NCI-H1092 treated with DMSO at 0.1 percent for 48 hours (cell line): ENCODE measurements at regions not wholly inside any gene's neighbourhood (a gene's known extent, or its start where the extent isn't known, plus 50 kb on each side); places are given as distances from the start of the nearest gene placed in this dataset.
"Not testable (repeated sequence)": the region's sequence is repeated elsewhere in the genome, so short reads cannot be mapped to it uniquely, and the experiment has no call there.

Experiments used
- DNase-seq: peaks from one replicate; lab custom pipeline; 2025; lab: John Stamatoyannopoulos, UW

DNA sequence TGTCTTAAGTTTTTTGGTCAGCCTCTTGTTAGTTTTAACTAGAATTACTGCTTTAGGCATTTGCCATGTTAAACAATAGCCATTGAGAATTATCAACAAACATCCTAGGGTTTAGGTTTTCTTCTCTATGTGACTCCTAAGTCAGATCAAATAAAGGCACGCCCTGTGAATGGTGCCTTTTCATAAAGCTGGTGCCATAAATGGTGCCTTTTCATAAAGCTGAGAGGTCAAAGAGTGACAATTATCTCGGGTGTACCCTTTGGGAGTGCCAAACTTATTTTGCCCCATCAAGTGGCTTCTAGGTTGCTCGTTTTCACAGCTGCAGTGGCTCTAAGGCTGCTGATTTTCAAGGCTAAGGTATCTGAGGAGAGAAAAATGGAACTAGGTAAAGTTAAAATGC is 391.6 kb downstream of the DMRTA1 start:
- DNase-seq, result no peak

DNA sequence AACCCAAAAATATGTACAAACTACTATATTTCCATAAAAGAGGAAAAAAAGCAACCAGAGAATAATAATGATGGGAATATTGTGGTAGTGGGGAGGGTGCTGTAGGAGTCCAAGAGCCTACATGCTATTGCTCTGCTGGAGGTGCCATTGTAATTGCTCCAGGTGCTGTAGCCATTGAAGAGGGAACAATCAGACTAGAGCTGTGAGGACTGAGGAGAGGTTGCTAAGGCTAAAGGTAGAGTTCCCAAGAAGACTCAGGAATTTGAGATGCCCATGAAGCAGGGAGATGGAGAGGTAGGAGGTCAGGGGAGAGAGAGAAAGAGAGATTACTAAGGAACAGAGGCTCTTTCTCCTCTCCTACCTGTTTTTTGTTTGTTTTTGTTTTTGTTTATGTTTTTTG is 394.0 kb downstream of the DMRTA1 start:
- no peak for DNase-seq

DNA sequence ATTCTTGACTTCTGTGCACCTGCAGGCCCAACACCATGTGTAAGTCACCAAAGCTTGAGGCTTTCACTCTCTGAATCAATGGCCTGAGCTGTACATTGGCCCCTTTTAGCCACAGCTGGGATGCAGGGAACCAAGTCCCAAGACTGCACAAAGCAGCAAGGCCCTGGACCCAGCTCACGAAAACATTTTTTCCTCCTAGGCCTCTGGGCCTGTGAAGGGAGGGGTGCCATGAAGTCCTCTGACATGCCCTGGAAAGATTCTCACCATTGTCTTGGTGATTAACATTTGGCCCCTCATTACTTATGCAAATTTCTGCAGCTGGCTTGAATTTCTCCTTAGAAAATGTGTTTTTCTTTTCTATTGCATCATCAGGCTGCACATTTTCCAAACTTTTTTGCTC is 398.6 kb downstream of the DMRTA1 start:
- not testable (repeated sequence) for DNase-seq

DNA sequence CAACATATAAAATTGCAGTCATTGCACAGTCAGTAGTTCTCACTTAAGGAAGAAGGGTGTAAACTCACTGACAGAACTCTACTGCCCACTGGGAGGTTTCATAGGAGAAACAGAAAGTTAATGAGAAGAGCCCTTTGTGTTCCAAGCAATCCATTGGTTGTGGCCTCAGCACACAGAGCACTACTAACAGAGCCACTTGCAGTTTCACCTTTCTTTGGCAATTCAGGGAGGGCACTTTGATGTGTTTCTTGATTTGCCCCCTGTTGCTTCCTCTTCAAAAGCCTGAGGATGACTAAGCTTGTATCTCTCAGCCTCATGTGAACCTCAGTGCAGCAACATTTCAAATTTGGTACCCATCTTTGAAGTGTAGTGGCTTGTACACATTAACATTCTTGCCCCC is 409.4 kb downstream of the DMRTA1 start:
- DNase-seq, result no peak

DNA sequence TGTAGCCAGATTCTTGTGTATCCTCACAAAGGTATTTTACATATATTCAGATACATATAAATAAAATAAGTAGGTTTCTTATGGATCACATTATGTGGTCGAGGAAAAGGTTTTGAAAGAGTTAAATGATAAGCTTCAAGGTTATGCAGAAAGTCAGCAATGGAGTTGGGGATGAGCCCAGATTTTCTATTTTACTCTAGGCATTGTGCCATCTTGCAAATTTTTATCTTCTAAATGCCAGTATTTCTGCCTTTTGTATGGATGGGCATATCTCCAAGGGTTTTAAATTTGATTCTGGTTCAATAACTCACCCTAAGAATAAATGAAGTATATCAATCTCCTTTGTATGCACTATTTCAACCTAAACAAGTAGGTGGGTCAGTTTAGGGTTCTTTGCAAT is 410.7 kb downstream of the DMRTA1 start:
- no peak for DNase-seq

DNA sequence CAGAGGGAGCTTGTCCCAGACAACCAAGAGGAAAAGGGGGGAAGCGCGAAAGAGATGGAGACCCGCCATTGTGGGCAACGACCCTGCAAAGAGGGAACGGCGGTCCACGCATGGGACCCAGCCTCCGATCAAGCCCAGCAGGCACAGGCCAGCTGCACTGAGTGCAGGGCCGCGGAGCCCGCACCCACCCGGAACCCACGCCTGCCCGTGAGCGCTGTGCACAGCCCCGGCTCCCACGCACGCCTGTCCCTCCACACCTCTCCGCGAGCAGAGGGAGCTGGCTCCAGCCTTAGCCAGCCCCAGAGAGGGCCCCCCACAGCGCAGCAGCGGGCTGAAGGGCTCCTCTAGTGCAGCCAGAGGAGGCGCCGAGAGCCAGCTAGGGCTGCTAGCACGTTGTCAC is 416.5 kb downstream of the DMRTA1 start:
- no peak for DNase-seq

DNA sequence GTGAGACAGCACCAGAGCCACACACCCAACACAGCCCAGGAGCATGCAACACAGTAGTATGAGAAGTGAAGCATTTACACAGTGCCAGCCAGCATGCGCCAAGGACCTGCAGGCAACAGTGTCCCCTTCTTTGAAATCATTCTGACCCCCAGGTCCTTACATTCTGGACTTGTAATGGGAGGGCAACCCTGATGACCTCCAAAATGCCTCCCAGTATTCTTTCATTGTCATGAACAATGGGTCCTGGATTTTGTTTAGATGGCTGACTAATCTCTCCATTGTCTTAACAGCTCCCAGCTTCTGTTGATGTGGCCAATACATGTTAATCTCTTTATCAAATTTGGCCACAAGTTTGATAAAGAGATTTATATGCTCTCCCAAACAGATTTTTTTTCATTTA is 417.1 kb downstream of the DMRTA1 start:
- no peak for DNase-seq

DNA sequence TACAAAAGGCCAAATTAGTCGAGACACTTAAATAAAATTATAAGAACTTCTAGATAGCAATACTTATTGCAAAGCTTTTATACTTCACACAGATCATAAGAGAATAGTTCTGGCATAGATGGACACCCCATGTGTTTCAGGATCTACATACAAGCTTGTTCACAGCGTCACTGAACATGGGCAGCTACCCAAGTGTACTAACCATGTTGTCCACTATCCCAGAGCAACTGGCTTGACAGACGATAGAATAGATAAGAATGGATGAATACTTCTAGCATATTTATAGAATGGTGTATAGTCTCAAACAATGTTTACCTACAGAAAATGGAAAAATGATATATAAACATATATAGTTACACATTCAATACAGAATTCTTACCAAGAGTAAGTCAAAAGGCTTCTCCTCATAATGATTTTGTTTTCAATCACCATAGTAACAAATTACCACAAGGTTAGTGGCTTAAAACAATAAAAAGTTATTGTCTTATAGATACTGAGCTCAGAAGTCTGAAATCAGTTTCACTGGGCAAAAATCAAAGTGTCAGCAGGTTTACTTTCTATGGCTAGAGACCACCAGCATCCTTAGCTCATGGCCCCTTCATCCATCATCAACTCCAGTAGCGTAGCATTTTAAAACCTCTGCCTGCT is 446.7 kb downstream of the DMRTA1 start:
- DNase-seq, result no peak

DNA sequence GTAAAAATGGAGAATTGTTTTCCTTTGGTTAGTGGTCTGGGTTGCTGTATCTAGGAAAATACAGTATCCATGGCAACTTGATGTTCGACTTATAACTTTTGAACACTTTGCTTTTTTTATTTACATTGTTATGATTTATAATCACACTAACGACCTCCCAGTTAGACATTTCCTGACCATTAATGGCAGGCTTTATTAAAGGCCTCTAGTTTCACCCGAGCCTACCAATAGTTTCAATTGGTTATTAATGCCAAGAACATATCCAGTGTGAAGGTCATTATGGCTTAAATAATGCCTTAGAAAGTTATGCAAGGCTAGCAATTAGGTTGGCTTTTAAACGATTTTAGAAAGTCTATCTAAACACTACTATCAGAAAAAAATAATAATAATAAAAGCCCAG is 452.0 kb downstream of the DMRTA1 start:
- DNase-seq, result no peak

DNA sequence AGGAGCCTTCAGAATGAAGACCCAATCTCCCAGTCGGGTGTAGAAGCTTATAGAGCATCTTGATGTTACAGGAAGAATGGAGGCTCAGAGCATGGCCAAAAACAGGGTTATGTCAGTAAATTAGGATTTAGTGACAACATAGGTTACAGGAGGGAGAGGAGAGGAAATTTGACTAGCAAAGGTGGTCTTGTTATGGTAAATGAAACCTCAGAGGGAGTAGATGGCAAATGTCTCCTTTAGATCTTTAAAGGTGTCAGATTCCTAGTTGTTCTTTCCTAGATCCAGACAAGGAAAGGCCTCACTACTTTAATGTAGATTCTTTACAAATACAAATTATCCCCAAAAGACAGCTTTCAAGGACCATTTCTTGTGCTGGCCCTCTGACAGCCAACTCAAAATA is 465.0 kb downstream of the DMRTA1 start:
- no peak for DNase-seq

DNA sequence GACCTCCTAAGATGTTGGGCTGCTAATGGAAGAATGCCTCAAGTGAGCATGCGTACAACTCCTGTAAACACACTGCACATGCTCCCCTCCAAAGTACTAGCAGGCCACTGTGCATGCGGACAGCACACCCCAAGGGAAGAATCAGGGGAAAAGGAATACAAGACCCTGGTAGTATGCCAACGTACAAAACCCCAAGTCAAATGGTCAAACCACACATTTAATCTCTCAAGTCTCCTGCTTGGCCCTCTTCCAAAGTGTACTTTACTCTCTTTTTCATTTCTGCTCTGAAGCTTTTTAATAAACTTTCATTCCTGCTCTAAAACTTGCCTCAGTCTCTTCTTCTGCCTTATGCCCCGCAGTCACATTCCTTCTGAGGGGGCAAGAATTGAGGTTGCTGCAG is 466.4 kb downstream of the DMRTA1 start:
- no peak for DNase-seq

DNA sequence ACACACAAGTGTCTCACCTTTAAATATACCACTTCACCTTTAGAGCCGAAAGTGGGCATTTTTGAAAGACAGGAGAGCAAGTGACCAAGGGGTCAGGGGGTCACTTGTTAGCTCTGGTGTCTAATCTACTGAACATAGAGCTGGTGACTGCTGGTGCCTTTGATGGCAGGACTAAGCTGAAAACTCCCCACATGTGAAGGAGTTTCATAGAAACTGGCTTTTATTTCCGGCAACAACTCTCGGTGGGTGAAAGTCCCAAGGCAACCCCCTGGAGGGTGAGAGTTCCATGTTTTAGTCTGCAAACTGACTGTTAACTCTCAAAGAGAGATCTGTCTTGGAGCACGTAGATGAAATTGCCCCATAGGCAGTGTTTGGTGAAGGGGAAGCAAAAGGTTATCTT is 466.9 kb downstream of the DMRTA1 start:
- no peak for DNase-seq

DNA sequence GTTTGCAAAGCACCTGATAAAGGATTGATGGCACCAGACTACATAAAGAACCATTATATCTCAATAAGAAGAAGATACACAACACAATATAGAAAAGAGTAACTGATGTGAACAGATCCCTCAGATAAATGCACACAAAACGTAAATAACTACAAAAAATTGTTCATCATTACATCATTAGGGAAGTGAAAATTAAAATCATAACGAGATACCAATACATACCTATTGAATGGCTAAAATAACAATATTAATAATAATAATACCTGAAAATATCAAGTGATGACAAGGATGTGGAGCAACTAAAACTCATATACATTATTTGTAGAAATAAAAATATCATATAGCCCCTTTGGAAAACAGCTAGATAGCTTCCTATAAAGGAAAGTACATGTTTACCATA is 469.5 kb downstream of the DMRTA1 start:
- DNase-seq, result no peak

DNA sequence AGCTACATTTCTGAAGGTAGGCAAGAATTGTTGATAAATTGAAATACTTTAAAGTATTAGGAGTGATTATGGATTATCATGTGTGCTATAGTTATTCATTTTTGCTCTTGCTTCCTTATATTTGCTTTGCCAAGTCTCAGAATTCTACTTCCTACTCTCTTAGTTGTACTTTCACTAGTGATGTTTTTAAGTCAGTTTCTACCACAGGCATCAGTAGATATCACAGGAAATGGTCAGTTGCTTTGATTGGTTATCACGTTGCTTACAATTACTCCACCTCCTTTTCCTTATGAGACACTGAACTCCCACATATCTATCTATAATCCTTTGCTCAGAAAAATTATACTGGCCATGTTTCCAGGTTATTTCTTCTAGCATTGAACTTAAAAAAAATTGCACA is 472.8 kb downstream of the DMRTA1 start:
- DNase-seq, result no peak

DNA sequence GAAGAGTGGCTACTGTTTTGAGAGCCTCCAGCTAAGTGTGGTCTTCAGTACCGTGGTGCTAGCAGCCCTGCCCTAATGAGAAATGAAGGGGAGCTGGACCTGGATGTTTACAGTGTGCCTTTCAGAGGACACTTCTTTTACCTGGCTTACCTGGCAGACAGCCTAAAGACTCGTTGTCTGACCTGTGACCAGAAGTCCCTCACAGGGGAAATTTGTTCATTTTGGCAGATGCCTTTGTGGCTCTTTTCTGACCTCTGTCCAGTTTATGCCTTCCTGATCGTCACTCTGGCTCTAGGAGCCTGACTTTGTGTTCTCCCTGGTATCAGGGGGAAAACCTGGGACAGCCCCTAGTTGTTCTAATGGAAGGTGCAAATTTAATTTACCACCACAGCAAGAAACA is 475.1 kb downstream of the DMRTA1 start:
- no peak for DNase-seq

DNA sequence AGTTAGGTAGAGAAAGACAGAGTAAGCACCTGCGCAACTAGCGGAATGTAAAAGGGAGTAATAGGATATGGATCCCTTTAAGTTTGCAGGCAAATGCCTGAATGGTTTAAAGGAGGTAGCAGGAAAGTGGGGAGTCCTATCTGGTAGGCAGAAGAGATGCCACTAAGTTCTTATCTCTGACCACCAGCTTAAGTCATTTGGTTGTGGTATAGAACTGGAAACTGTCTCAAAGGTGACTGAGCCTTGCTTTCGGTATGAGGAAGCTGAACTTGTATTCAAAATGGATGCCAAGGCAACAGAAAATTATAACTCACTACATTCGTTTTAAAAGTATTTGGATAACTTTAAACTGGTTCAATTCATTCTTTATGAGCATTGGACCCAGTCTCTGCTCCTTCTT is 475.6 kb downstream of the DMRTA1 start:
- DNase-seq, result no peak

DNA sequence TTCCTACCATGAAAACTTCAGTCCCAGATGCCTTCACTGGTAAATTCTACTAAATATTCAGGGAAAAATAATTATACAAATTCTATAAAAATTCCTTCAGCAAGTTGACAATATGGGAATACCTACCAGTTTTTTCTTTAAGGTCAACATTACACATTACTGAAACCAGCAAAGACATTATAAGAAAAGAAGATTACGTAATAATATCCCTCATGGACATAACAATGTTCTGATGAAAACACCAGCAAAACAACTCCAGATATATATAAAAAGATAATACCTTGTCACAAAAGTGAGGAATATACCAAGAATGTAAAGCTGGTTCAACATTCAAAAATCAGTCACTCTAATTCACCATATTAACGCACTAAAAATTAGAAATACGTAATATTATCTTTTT is 507.9 kb downstream of the DMRTA1 start:
- DNase-seq, result no peak

DNA sequence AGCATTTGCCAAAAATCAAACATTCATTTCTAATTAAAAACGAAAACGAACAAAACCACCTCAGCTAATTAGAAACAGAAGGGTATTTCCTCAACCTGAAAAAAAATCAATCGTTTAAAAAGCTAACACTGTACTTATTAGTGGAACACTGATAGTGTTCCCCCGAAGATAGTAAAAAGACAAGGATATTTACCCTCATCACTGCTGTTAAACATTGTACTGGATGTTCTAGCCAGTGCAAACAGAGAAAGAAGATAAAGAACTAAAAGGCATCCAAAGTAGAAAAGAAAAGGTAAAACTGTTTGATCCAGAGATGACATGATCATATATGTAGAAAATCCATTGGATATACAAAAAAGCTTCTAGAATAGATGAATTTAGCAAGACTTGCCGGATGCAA is 508.3 kb downstream of the DMRTA1 start:
- no peak for DNase-seq

DNA sequence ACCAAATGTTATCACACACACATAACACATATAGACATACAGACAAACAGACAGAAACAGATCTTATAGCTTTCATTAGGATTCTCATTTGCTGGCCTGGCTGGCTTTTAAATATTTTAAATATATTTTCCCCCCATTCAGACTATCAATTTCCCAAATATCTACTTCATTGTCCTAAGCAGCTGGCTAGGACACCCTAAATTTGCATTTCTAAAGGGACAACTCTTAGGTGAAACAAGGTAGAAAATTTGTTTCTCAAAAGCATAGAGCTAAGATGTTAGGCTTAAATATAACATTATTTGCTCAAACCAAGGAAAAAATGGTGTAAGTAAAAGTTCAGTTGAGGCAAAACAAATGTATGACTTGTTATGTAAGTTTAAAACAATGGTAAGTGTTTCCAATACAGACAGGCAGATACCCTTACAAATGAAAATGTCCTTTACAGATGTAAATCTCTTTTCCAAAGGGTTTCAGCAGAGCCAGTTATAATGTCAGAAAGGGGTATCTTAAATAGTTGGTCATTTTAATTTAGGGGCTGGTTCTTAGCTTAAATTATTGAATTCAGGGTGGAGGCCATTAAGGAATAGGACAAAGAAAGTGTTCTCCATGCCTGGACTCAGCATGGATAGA is 522.8 kb downstream of the DMRTA1 start:
- DNase-seq, result no peak

DNA sequence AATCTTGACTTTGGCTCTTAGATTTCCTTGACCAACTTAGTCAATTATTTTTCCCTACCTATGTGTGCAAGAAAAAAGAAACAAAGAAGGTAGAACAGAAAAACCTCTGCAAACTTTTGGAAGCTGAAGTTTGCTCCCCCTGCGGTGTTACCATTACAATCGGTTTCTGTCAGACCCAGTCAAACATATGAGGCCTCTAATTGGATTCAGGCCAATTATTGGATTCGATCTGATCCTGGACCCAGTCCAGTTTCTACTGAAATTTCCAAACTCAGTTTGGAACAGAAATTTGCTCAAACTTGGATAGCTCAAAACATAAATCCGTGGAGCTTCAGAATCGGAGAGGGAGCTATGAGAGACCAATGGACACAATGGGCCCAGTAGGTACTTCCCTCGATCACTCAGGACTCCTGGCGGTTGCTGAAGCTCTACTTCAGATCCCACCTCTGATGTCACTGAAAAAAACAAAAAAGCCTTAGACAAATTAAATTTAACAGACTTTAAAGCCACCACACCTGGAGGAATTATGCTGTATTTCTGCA is 523.9 kb downstream of the DMRTA1 start:
- DNase-seq, result no peak

DNA sequence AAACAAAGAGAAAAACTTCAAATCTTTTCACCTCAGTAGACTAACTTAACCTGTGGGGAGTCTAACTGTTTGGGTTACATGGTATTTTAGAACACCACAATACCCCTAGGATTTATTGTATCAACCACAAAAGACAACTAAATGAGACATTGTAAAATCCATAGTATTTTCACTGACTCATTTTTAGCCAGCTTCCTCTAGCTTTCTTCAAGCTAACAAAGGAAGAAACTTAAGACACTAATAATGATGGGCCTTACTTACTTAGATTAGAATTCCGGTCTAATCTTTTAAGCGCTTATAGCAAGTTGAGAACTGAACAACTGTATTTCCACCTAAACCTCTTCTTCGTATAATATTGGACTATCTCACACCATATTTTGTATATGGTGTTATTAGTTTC is 529.3 kb downstream of the DMRTA1 start:
- DNase-seq, result no peak

DNA sequence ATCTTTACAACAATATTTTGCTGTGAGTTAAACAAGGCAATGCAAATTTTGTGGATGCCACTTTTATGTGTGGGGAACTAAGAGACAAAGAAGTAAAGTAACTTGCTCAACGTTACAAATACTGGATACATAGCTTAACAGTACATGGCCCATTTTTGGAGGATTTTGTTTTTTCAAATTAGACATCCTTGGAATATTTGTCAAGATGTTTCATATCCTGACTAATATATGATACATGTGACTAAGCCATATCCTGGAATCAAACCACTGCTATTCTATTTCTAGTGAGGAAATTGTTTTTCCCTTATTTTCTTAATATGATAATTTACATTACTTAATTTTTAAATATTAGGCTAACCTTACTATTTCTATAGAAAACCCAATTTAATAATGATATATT is 529.8 kb downstream of the DMRTA1 start:
- no peak for DNase-seq

DNA sequence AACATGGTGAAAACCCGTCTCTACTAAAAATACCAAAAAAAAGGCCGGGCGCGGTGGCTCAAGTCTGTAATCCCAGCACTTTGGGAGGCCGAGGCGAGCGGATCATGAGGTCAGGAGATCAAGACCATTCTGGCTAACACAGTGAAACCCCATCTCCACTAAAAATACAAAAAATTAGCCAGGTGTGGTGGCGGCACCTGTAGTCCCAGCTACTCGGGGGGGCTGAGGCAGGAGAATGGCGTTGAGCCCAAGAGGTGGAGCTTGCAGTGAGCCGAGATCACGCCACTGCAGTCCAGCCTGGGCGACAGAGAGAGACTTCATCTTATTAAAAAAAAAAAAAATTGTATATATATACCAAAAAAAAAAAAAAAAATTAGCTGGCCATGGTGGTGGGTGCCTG is 533.8 kb downstream of the DMRTA1 start:
- DNase-seq, result not testable (repeated sequence)

DNA sequence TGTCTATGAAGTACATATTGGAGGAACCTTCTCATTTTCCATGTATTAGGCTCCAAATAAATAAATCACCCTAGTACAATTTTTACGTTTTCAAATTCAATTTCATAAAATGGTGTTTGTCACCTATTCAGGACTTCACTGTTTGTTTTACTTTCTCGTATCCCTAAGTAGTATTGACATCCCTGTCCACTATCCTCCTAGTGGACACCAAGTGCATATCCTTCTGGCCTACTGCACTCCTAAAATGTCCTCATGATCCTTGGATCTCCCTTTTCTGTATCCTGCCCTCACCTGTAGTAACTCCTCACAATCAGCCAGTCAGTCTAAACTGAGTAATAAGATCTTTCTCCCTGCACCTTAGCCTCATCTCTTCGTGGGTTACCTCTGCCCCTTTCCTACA is 539.9 kb downstream of the DMRTA1 start:
- no peak for DNase-seq
